ENCODE measurements at regions not wholly inside any gene's neighbourhood (a gene's known extent, or its start where the extent isn't known, plus 50 kb on each side); places are given as distances from the start of the nearest gene placed in this dataset.
A peak's percentile ranks its signal among the peaks of the same experiment; 100 is the strongest.

GRCh38 chr14:101347893-101348777 is 213.2 kb upstream of the DIO3 start:
- no peak for DNase-seq

- DNase-seq = no peak
Measured at GRCh38 chr14:101349108-101349507, 212.2 kb upstream of the DIO3 start.

DNA sequence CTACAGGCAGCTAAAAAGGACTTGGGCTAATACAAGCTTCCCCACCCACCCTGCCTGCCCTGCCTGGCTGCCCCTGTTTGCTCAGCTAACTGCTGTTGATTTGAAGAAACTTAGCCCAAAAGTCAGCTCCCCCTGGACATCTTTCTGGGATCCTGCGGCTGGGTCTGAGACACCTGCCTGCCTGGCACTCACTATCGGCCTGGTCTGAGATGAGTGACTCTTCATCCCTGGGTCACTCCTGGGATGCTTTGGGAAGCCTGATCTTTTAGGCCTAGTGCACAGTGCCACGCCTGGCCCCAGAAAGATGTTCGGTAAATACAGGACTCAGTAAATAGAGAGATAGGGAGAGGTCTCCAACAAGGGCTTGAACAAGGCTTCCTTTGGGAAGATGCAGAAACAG is 211.3 kb upstream of the DIO3 start:
- DNase-seq = no peak

DNA sequence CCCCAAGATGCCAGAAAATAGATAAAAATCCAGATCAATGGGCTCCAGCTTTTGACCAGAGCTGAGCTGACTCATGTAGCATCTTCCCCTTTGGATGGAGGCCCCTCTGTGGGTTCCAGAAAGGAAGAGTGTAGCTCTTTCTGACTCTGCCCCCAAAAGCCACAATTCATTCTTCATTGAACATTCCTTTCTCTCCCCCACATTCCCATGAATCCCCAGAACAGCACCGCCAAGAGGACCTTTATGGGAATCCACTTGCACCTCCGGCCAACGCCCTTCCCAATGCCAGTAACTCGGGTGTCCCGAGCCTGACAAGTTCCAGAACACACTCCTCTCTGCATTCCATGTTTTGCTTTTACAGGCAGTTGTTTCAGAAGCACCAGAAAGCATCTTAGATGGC is 210.6 kb upstream of the DIO3 start:
- no peak for DNase-seq

DNA sequence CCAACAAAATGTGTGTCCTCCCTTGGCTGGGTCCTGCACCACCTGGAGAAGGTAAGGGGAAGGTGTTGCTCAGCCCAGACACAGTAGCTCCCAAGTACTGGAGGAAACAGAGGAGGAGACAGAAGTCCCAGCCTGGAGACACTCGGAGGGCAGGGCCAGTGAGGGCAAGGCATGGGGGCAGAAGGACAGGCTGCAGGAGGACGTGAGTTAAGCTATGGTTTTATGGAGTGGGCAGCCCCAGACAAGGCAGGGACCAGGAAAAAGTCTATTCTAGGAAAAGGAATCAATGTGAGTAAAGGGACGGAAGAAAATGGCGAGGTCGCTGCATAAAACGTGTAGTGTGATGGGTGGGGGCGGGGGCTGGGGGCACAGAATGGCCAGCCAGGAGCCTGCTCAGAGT is 210.1 kb upstream of the DIO3 start:
- DNase-seq = no peak

- DNase-seq = no peak
Measured at GRCh38 chr14:101351769-101352168, 209.5 kb upstream of the DIO3 start.

DNA sequence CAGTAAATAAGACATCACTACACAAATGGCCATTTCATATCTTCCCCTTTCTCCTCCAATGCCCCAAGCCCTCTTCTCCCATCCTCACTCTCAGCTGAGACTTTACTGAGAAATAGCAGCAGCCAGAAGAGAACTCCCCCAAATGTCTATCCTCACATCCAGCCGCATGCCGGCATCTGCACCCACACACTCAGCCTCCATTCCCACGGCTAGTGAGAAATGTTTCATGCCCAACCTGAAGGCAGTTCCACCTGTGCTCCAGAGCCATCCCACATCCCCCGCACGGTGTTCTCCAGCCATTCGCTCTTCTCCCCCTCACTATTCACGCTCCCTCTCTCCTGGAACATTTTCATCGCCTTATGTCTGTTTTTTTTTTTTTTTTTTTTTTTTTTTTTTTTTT is 208.7 kb upstream of the DIO3 start:
- peak in 1 of 51 donors; percentile 24 for DNase-seq

- DNase-seq = no peak
Measured at GRCh38 chr14:101353422-101353821, 207.9 kb upstream of the DIO3 start.

GRCh38 chr14:101354726-101355125 is 206.6 kb upstream of the DIO3 start:
- no peak for DNase-seq

GRCh38 chr14:101355284-101355683 is 206.0 kb upstream of the DIO3 start:
- DNase-seq = no peak

GRCh38 chr14:101357038-101357437 is 204.3 kb upstream of the DIO3 start:
- no peak for DNase-seq

DNA sequence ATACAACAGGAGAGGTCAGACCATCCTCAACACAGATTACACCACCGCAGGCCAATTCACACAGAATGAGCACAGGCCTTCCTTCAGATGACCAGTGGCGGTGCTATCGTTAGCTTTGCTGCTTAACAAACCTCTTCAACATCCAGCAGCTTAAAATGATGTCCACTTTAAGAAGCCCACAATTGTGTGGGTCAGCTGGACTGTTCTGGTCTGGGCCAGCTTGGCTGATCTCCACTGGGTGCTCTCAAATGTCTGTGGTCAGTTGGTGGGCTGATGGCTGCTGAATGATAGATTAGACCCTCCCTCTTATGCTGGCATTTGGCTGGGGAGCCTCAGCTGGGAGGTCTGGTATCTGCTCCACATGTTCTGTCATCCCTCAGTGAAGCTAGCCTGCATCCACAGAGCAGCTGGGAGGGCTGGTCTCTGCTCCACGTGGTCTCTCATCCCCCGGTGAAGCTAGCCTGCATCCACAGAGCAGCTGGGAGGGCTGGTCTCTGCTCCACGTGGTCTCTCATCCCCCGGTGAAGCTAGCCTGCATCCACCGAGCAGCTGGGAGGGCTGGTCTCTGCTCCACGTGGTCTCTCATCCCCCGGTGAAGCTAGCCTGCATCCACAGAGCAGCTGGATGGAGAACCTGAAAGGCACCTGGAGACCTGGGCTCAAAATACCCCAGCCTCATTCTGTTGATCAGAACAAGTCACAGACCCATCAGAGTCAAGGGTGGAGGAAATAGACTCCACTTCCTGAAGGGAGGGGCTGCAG is 203.6 kb upstream of the DIO3 start:
- DNase-seq = no peak

GRCh38 chr14:101358320-101359125 is 202.8 kb upstream of the DIO3 start:
- DNase-seq = no peak

DNA sequence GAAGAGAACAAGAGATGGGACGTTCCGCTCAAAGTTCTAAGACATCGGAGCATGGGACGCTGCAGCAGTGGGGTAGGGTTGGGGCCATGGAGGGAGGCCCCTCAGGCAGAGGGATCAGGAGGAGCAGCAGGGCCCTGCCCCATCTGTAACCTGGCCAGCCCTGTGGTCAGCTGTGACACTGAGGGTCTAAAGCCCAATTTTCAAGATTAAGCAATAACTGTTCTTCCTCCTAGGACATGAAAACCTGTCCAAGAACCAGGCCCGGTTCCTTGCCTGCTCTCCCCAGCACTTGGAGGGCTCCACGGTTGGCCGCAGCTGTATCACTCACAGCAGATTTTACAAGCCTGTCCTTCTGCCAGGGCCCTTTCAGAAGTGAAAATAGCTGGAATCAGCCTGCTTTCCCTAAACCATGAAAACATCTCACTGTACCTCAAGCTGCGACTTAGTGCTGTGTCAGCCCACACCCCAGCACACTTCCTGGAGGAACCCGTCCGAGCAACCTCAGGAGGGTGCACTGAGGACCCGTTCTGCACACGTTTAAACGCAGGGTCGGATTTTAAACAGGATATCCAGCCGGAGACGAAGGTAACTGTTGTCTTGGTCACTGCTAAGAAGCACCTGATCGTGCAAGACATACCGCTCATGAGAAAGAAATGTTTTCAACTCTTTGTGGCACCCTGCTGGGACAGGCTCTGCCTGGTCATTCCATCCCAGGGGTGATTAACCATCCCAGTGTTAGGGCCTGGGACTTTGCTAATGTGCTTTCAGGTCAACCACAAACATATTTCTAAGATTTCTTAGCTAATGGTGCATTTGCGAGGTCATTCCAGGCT is 201.9 kb upstream of the DIO3 start:
- DNase-seq = no peak

- DNase-seq = no peak
Measured at GRCh38 chr14:101360054-101360911, 201.0 kb upstream of the DIO3 start.

GRCh38 chr14:101361044-101361443 is 200.3 kb upstream of the DIO3 start:
- DNase-seq = no peak

- DNase-seq = no peak
Measured at GRCh38 chr14:101361451-101362433, 199.6 kb upstream of the DIO3 start.

DNA sequence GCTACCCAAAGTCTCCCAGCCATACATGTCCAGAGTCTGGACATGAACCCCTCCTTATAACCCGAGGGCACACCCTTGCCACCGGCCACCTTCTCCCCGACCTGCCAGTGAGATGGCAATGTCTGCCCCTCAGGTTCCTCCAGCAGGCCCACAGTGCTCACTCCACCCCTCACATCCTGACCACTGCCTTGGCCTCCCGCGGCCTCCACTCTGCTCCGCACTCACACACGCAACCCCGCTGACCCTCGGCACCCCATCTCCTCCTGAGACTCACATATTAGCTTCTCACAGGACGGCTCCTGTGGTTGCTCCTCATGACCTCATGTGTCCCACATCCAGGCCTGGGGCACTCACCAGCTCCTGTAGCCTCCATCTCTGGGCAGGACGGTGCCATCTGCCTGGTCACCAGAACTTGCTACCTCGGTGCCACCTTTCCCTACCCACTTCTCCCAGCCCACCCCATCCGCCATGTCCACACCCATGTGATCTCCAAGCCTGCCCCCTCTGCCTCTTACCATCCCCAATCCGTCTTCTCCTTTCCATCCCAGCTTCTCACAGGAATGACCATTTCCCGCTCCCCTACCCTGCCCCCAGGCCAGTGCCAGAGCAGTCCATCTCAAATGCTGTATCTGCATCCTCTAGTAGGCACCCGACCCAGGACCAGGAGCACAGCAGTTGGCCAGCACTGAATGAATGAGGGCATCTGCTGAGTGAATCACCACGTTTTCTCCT is 198.6 kb upstream of the DIO3 start:
- DNase-seq = no peak

Measured in hypothalamus (tissue), 51 donors.